Prostate gland (tissue), 2 donors: ENCODE measurements at regions not wholly inside any gene's neighbourhood (a gene's known extent, or its start where the extent isn't known, plus 50 kb on each side); places are given as distances from the start of the nearest gene placed in this dataset.

ENCODE experiments used
- DNase-seq: peaks from one replicate; pipeline ENCODE4 v3.0.0-alpha.2; 2019; ENCODE audit warnings: low spot score
- H3K27ac ChIP-seq, 2 donors: fragments of 200-600 bp; sonication (generic); 2 replicates each; pipeline ENCODE4 v1.5.1; 2017 to 2019
- H3K27me3 ChIP-seq: fragments of 200-600 bp; sonication (generic); replicated peaks from 2 replicates; pipeline ENCODE4 v1.5.1; 2019; ENCODE audit not compliant: insufficient read depth
- H3K36me3 ChIP-seq, 2 donors: fragments of 200-600 bp; sonication (generic); 1 replicate in 1 of 2; 2 replicates in 1 of 2; pipeline versions ENCODE4 v1.5.1 to v1.8.1; 2017 to 2019
- H3K4me1 ChIP-seq: fragments of 200-600 bp; sonication (generic); replicated peaks from 2 replicates; pipeline ENCODE4 v1.5.1; 2019
- H3K4me3 ChIP-seq, 2 donors: fragments of 200-600 bp; sonication (generic); 2 replicates each; pipeline ENCODE4 v1.5.1; 2017 to 2019
- H3K9me3 ChIP-seq: fragments of 200-600 bp; sonication (generic); 2 replicates; pipeline ENCODE4 v1.5.1; 2017
- CTCF ChIP-seq, 4 experiments: fragments of 200-600 bp in 2 of 4; fragments of 450-650 bp in 2 of 4; sonication (generic) in 2 of 4; IDR thresholded peaks; 1 replicate in 3 of 4; 2 replicates in 1 of 4; pipeline ENCODE4 v1.5.1; 2016 to 2019; ENCODE audit warnings: antibody characterized with exemption in 4 of 4, mild to moderate bottlenecking in 2 of 4, moderate library complexity in 2 of 4
- POLR2A ChIP-seq: fragments of 450-650 bp; IDR thresholded peaks from one replicate; pipeline ENCODE4 v1.6.1; 2016; ENCODE audit warnings: antibody characterized with exemption, mild to moderate bottlenecking
- POLR2AphosphoS5 ChIP-seq: sonication (generic); formaldehyde crosslinking; IDR thresholded peaks from one replicate; pipeline ENCODE4 v1.6.1; 2017; ENCODE audit warnings: antibody characterized with exemption
- WGBS: methylation state at CpG from one replicate; pipeline ENCODE4 v1.1.5; 2018; 5-methylcytosine and 5-hydroxymethylcytosine counted together
- intact Hi-C: fragments of 100-400 bp; cut with DNase I; formaldehyde crosslinking; loops from one replicate; pipeline ENCODE4 v1.14.2; 2022

GRCh38 chr16:48918520-48919258 lies 308.7 kb upstream of the N4BP1 start:
- Histone ChIP-seq H3K9me3 (no peaks in the 10 kb centered on the region), H3K4me3 (no peak overlapping the region), H3K4me1 (no peaks in the 10 kb centered on the region), H3K27ac (no peak overlapping the region), H3K27me3 (no peaks in the 10 kb centered on the region), H3K36me3 (no peaks in the 10 kb centered on the region)
- intact Hi-C loops: no loop called here
- WGBS: 64% methylated on average over 4 of the region's 4 CpGs
- DNase-seq: no peak
- TF ChIP-seq POLR2A (no peak), CTCF (IDR thresholded peaks at IDR 0.05) (no peak), POLR2AphosphoS5 (no peak)

- H3K4me3 ChIP-seq: no peak overlapping the region
- no peak for TF ChIP-seq POLR2A
- TF ChIP-seq CTCF (IDR thresholded peaks at IDR 0.05): no peak
- TF ChIP-seq POLR2AphosphoS5: no peak
- DNase-seq: no peak
- H3K27me3 ChIP-seq: no peaks in the 10 kb centered on the region
- no peaks in the 10 kb centered on the region for H3K9me3 ChIP-seq
- no peaks in the 10 kb centered on the region for H3K36me3 ChIP-seq
- 38% methylated on average over 1 of the region's 1 CpG for WGBS
- no peaks in the 10 kb centered on the region for H3K4me1 ChIP-seq
- intact Hi-C loops: no loop called here
- H3K27ac ChIP-seq: no peak overlapping the region
Observed at GRCh38 chr16:48916566-48916965, 306.6 kb upstream of the N4BP1 start.

- no peak for TF ChIP-seq CTCF (IDR thresholded peaks at IDR 0.05)
- TF ChIP-seq POLR2AphosphoS5: no peak
- TF ChIP-seq POLR2A: no peak
- no peak overlapping the region for H3K27ac ChIP-seq
- H3K36me3 ChIP-seq: no peaks in the 10 kb centered on the region
- 63% methylated on average over 3 of the region's 3 CpGs for WGBS
- DNase-seq: no peak
- no peak overlapping the region for H3K4me3 ChIP-seq
- intact Hi-C loops: no loop called here
- no peaks in the 10 kb centered on the region for H3K4me1 ChIP-seq
- no peaks in the 10 kb centered on the region for H3K27me3 ChIP-seq
- H3K9me3 ChIP-seq: no peaks in the 10 kb centered on the region
Observed at GRCh38 chr16:48914070-48914469, 304.1 kb upstream of the N4BP1 start.

- Histone ChIP-seq H3K4me3 (no peak overlapping the region), H3K36me3 (no peaks in the 10 kb centered on the region), H3K4me1 (no peaks in the 10 kb centered on the region), H3K27ac (no peak overlapping the region), H3K27me3 (no peaks in the 10 kb centered on the region), H3K9me3 (no peaks in the 10 kb centered on the region)
- TF ChIP-seq POLR2AphosphoS5: no peak
- TF ChIP-seq CTCF (IDR thresholded peaks at IDR 0.05): no peak
- no peak for TF ChIP-seq POLR2A
- intact Hi-C loops: no loop called here
- WGBS: 56% methylated on average over 4 of the region's 4 CpGs
- no peak for DNase-seq
Observed at GRCh38 chr16:48913384-48913783, 303.4 kb upstream of the N4BP1 start.

GRCh38 chr16:48912360-48912759 lies 302.4 kb upstream of the N4BP1 start:
- TF ChIP-seq CTCF (IDR thresholded peaks at IDR 0.05) (no peak), POLR2AphosphoS5 (no peak), POLR2A (no peak)
- 38% methylated on average over 3 of the region's 3 CpGs for WGBS
- intact Hi-C loops: no loop called here
- H3K4me1 ChIP-seq: no peaks in the 10 kb centered on the region
- H3K4me3 ChIP-seq: no peak overlapping the region
- no peak for DNase-seq
- no peak overlapping the region for H3K27ac ChIP-seq
- no peaks in the 10 kb centered on the region for H3K27me3 ChIP-seq
- H3K9me3 ChIP-seq: no peaks in the 10 kb centered on the region
- H3K36me3 ChIP-seq: no peaks in the 10 kb centered on the region
